CD4-positive, CD25-positive, alpha-beta regulatory T cell (primary cell): ENCODE measurements at regions not wholly inside any gene's neighbourhood (a gene's known extent, or its start where the extent isn't known, plus 50 kb on each side); places are given as distances from the start of the nearest gene placed in this dataset.
"Not testable (repeated sequence)": the region's sequence is repeated elsewhere in the genome, so short reads cannot be mapped to it uniquely, and the experiment has no call there.

Experiments used
- ATAC-seq, 2 donors: fragments of 150-1000 bp; cut with Tn5 transposase; one replicate each; pipeline ENCODE4 v1.10.0; 2021; ENCODE audit warnings: low read depth in 2 of 2, moderate number of reproducible peaks in 2 of 2, moderate library complexity in 1 of 2
- DNase-seq, 3 donors: peaks; one replicate each; pipeline versions ENCODE4 v3.0.0 to v3.0.0-alpha.2; 2012 to 2022; ENCODE audit warnings: mixed read lengths in 1 of 3
- H3K27ac ChIP-seq: one replicate; pipeline ENCODE4 v1.7.0; 2013; ENCODE audit warnings: mild to moderate bottlenecking, low read length; ENCODE audit not compliant: insufficient read depth, poor library complexity, severe bottlenecking
- H3K27me3 ChIP-seq: one replicate; pipeline ENCODE4 v1.7.0; 2013; ENCODE audit warnings: low read length; ENCODE audit not compliant: control insufficient read depth, insufficient read depth
- H3K36me3 ChIP-seq: one replicate; pipeline ENCODE4 v1.7.0; 2013; ENCODE audit warnings: mild to moderate bottlenecking, low read length, moderate library complexity; ENCODE audit not compliant: control insufficient read depth, insufficient read depth
- H3K4me1 ChIP-seq: 2 replicates; pipeline ENCODE4 v1.7.0; 2013; ENCODE audit warnings: mild to moderate bottlenecking, low read length; ENCODE audit not compliant: insufficient read depth, control insufficient read depth, poor library complexity, severe bottlenecking
- H3K4me3 ChIP-seq: one replicate; pipeline ENCODE4 v1.7.0; 2013; ENCODE audit warnings: low read depth, mild to moderate bottlenecking, low read length, moderate library complexity
- H3K9me3 ChIP-seq, 2 experiments: 1 replicate in 1 of 2; 2 replicates in 1 of 2; pipeline ENCODE4 v1.7.0; 2013; ENCODE audit warnings: low read length in 2 of 2, mild to moderate bottlenecking in 1 of 2, moderate library complexity in 1 of 2; ENCODE audit not compliant: control insufficient read depth in 2 of 2
- H3K27ac Mint-ChIP-seq, 3 donors: one replicate each; pipeline ENCODE4 v1.8.0; 2020 to 2022; ENCODE audit warnings: mild to moderate bottlenecking in 3 of 3, mixed read lengths in 3 of 3, moderate library complexity in 2 of 3
- H3K27me3 Mint-ChIP-seq: one replicate; pipeline ENCODE4 v1.8.0; 2022; ENCODE audit warnings: mild to moderate bottlenecking, mixed read lengths
- H3K36me3 Mint-ChIP-seq: one replicate; pipeline ENCODE4 v1.8.0; 2020; ENCODE audit warnings: mixed read lengths
- H3K4me1 Mint-ChIP-seq, 4 donors: one replicate each; pipeline ENCODE4 v1.8.0; 2020 to 2022; ENCODE audit warnings: mixed read lengths in 4 of 4, mild to moderate bottlenecking in 1 of 4
- H3K4me3 Mint-ChIP-seq, 4 donors: one replicate each; pipeline ENCODE4 v1.8.0; 2020 to 2022; ENCODE audit warnings: mild to moderate bottlenecking in 4 of 4, mixed read lengths in 4 of 4, moderate library complexity in 3 of 4
- H3K9me3 Mint-ChIP-seq, 7 donors: one replicate each; pipeline ENCODE4 v1.8.0; 2020 to 2022; ENCODE audit warnings: mixed read lengths in 7 of 7, mild to moderate bottlenecking in 3 of 7, moderate library complexity in 2 of 7

DNA sequence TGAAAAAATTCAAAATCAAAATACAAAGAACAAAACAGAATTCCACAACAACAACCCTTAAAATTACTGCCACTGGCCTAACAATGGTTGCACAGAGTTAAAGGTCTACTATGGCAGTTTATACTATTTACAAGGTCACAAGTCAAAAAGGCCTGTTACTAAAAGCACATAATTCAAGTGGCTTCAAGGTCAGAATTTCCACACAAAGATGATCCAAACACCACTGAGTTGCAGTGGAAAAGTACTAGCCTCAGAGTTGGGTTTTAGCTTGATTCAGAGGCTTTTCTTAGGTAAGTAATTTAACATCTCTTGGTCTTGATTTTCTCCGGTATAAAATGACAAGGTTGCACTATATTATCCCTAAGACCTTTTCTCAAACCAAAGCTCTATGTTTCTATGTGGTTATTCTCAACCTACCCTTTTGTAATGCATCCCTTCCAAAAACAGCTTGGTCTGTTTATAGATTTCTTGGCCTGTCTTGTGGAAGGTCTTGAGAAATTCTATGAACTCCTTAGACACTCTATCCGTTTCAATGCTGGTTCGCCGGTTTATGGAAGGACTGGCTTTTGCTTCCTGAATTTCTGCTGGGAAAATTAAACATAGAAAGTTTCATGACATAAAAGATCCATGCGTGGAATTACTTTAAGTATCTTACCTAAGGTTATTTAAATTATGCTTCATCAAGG, 69.5 kb downstream of the MDH2 start:
- DNase-seq, H3K27ac ChIP-seq, H3K36me3 Mint-ChIP-seq, H3K9me3 Mint-ChIP-seq, H3K4me3 Mint-ChIP-seq, ATAC-seq, H3K4me1 Mint-ChIP-seq, H3K9me3 ChIP-seq, H3K4me1 ChIP-seq, H3K4me3 ChIP-seq, H3K36me3 ChIP-seq, H3K27me3 ChIP-seq, H3K27ac Mint-ChIP-seq: not testable (repeated sequence)
- peaks cover 20% of the 10 kb centered on the region for H3K27me3 Mint-ChIP-seq

GRCh38 chr7:76118253-76119036, 70.5 kb downstream of the MDH2 start:
- not testable (repeated sequence) for H3K9me3 ChIP-seq, H3K27ac Mint-ChIP-seq, ATAC-seq, H3K4me3 Mint-ChIP-seq, H3K27me3 ChIP-seq, H3K27ac ChIP-seq, H3K4me1 ChIP-seq, H3K36me3 Mint-ChIP-seq, H3K9me3 Mint-ChIP-seq, H3K4me3 ChIP-seq, H3K36me3 ChIP-seq, DNase-seq, H3K4me1 Mint-ChIP-seq
- peaks cover 25% of the 10 kb centered on the region for H3K27me3 Mint-ChIP-seq

GRCh38 chr7:76121044-76121443, 73.1 kb downstream of the MDH2 start:
- H3K27ac ChIP-seq = no peak overlapping the region
- H3K36me3 ChIP-seq = no peaks in the 10 kb centered on the region
- H3K27me3 Mint-ChIP-seq = peaks cover 19% of the 10 kb centered on the region
- H3K4me3 ChIP-seq = no peak overlapping the region
- H3K27ac Mint-ChIP-seq = no peak overlapping the region
- no peaks in the 10 kb centered on the region for H3K4me1 Mint-ChIP-seq
- peaks cover 0 to 1% (median 0%) of the 10 kb centered on the region in 7 donors for H3K9me3 Mint-ChIP-seq
- no peaks in the 10 kb centered on the region for H3K4me1 ChIP-seq
- no peaks in the 10 kb centered on the region for H3K36me3 Mint-ChIP-seq
- DNase-seq = no peak
- H3K27me3 ChIP-seq = no peaks in the 10 kb centered on the region
- no peak overlapping the region for H3K4me3 Mint-ChIP-seq
- no peaks in the 10 kb centered on the region for H3K9me3 ChIP-seq
- ATAC-seq = no peak

DNA sequence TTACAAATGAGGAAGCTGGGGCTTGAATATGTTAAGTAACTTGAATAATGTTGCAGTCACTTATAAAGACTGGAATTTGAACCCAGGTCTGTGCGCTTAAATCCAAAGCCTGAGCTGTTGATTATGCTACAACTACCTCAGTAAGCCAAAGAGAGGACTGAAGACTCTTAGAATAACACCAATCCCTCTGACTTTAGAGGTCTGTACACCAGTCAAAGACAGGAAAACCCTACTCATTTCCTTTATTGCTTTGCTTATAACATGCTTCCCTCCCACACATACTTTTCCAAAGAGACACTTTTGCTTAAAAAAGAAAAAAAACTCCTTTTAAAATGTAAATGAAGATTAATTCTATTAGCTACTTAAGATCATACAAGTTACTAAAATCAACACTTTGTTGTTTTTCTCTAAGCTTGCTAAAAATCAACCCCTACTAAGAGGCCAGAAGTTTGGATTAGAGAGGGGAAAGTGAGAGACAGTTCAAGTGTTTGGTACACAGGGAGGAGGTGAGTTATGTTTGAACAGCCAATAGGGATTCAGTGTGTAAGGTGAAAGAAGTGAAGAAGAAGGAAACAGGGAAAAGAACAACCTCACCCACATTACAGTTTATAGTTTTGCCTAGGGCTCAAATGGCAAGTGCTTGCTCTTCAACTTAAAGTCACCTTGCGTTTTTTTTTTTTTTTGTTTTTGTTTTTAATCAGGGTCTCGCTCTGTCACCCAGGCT, 74.8 kb downstream of the MDH2 start:
- Histone ChIP-seq H3K27me3 (no peaks in the 10 kb centered on the region), H3K4me3 (no peak overlapping the region), H3K27ac (no peak overlapping the region), H3K4me1 (no peaks in the 10 kb centered on the region), H3K9me3 (no peaks in the 10 kb centered on the region), H3K36me3 (no peaks in the 10 kb centered on the region)
- ATAC-seq (no peak), DNase-seq (no peak)
- H3K4me1 Mint-ChIP-seq = no peaks in the 10 kb centered on the region
- no peak overlapping the region for H3K27ac Mint-ChIP-seq
- H3K9me3 Mint-ChIP-seq = peaks cover 0 to 1% (median 0%) of the 10 kb centered on the region in 7 donors
- H3K27me3 Mint-ChIP-seq = peaks cover 19% of the 10 kb centered on the region
- H3K4me3 Mint-ChIP-seq = no peak overlapping the region
- no peaks in the 10 kb centered on the region for H3K36me3 Mint-ChIP-seq

- no peak overlapping the region for H3K4me3 ChIP-seq
- H3K27me3 ChIP-seq = no peaks in the 10 kb centered on the region
- Mint-ChIP-seq H3K27me3 (peaks cover 19% of the 10 kb centered on the region), H3K27ac (no peak overlapping the region), H3K9me3 (peaks cover 0 to 1% (median 0%) of the 10 kb centered on the region in 7 donors), H3K4me1 (no peaks in the 10 kb centered on the region), H3K4me3 (no peak overlapping the region), H3K36me3 (no peaks in the 10 kb centered on the region)
- H3K4me1 ChIP-seq = no peaks in the 10 kb centered on the region
- H3K9me3 ChIP-seq = no peaks in the 10 kb centered on the region
- no peaks in the 10 kb centered on the region for H3K36me3 ChIP-seq
- no peak for DNase-seq
- no peak for ATAC-seq
- H3K27ac ChIP-seq = no peak overlapping the region
Observed at GRCh38 chr7:76123316-76123715, 75.4 kb downstream of the MDH2 start.

DNA sequence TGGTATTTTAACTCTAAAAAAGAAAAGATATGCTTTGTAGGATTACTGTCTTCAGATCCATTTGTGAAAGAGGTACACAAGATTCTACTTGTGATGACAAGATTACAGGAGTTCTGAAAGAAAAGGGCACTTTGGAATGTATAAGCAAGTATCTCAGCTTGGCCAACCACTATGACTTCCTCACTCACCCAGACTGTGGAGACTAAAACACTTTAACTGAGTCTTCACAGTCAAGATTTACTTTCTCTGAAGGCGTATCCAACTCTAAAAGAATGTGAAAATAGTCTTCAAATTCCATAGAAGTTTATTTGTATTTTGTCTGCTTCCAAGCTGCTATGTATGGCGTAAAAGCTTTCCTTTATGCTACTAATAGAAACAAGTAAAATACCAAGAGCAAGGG, 76.1 kb upstream of the SRRM3 start:
- Histone ChIP-seq H3K36me3 (no peaks in the 10 kb centered on the region), H3K27me3 (peaks cover 2% of the 10 kb centered on the region), H3K4me3 (no peak overlapping the region), H3K27ac (no peak overlapping the region), H3K4me1 (no peaks in the 10 kb centered on the region), H3K9me3 (no peaks in the 10 kb centered on the region)
- Mint-ChIP-seq H3K4me3 (no peak overlapping the region), H3K36me3 (no peaks in the 10 kb centered on the region), H3K27ac (no peak overlapping the region), H3K27me3 (peaks cover 27% of the 10 kb centered on the region), H3K9me3 (peaks cover 0 to 1% (median 0%) of the 10 kb centered on the region in 7 donors), H3K4me1 (no peaks in the 10 kb centered on the region)
- no peak for ATAC-seq
- DNase-seq = no peak

DNA sequence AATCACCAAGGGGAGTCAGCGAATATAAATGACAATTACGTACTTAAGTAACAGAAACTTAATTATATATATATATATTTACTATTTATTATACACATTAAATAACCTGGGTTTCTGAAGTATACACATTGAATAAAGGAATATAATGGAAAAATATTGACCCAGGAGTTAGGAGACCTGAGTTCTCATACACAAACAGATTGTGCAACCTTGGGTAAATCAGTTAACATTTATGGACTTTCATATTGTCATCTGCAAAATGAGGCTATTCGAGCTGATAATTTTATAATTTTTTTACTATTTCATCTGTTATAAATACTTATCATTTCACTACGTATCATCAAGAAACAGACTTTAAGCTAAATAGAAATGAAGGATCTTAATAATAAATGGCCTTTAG, 75.1 kb upstream of the SRRM3 start:
- H3K4me3 ChIP-seq = no peak overlapping the region
- ATAC-seq = no peak
- no peaks in the 10 kb centered on the region for H3K36me3 ChIP-seq
- DNase-seq = no peak
- Mint-ChIP-seq H3K9me3 (no peaks in the 10 kb centered on the region), H3K36me3 (no peaks in the 10 kb centered on the region), H3K27ac (no peak overlapping the region), H3K27me3 (peaks cover 17% of the 10 kb centered on the region), H3K4me3 (no peak overlapping the region), H3K4me1 (no peaks in the 10 kb centered on the region)
- no peak overlapping the region for H3K27ac ChIP-seq
- H3K9me3 ChIP-seq = no peaks in the 10 kb centered on the region
- H3K27me3 ChIP-seq = peaks cover 3% of the 10 kb centered on the region
- no peaks in the 10 kb centered on the region for H3K4me1 ChIP-seq
